Effector memory CD4-positive, alpha-beta T cell (primary cell): ENCODE measurements at regions not wholly inside any gene's neighbourhood (a gene's known extent, or its start where the extent isn't known, plus 50 kb on each side); places are given as distances from the start of the nearest gene placed in this dataset.

Experiments used
- DNase-seq, 3 donors: peaks; one replicate each; pipeline ENCODE4 v3.0.0-alpha.2; 2020
- H3K27ac ChIP-seq: 2 replicates; pipeline ENCODE4 v1.7.0; 2013; ENCODE audit warnings: mild to moderate bottlenecking, low read length, moderate library complexity; ENCODE audit not compliant: insufficient read depth, poor library complexity, severe bottlenecking
- H3K27me3 ChIP-seq: replicated peaks from 2 replicates; pipeline ENCODE4 v1.7.0; 2013; ENCODE audit warnings: mild to moderate bottlenecking, low read length; ENCODE audit not compliant: insufficient read depth, control insufficient read depth, poor library complexity, severe bottlenecking
- H3K36me3 ChIP-seq: 2 replicates; pipeline ENCODE4 v1.7.0; 2013; ENCODE audit warnings: mild to moderate bottlenecking, low read length, moderate library complexity; ENCODE audit not compliant: control insufficient read depth, insufficient read depth
- H3K4me1 ChIP-seq: 2 replicates; pipeline ENCODE4 v1.7.0; 2013; ENCODE audit warnings: low read length, mild to moderate bottlenecking; ENCODE audit not compliant: control insufficient read depth, insufficient read depth, poor library complexity, severe bottlenecking
- H3K4me3 ChIP-seq: 2 replicates; pipeline ENCODE4 v1.7.0; 2013; ENCODE audit warnings: low read length, low read depth, mild to moderate bottlenecking; ENCODE audit not compliant: insufficient read depth, poor library complexity, severe bottlenecking
- H3K9me3 ChIP-seq: 2 replicates; pipeline ENCODE4 v1.7.0; 2013; ENCODE audit warnings: mild to moderate bottlenecking, low read length, moderate library complexity; ENCODE audit not compliant: control insufficient read depth

GRCh38 chr11:27266125-27266524 lies 96.9 kb downstream of the CCDC34 start:
- Histone ChIP-seq H3K27ac (no peak overlapping the region), H3K27me3 (no peaks in the 10 kb centered on the region), H3K36me3 (no peaks in the 10 kb centered on the region), H3K4me1 (no peaks in the 10 kb centered on the region), H3K9me3 (no peaks in the 10 kb centered on the region), H3K4me3 (no peak overlapping the region)
- DNase-seq, result no peak

- no peak overlapping the region for H3K27ac ChIP-seq
- H3K4me3 ChIP-seq, result no peak overlapping the region
- H3K9me3 ChIP-seq, result no peaks in the 10 kb centered on the region
- H3K4me1 ChIP-seq, result no peaks in the 10 kb centered on the region
- DNase-seq, result no peak
- no peaks in the 10 kb centered on the region for H3K36me3 ChIP-seq
- H3K27me3 ChIP-seq, result no peaks in the 10 kb centered on the region
Observed at GRCh38 chr11:27263986-27264385, 99.0 kb downstream of the CCDC34 start.

- Histone ChIP-seq H3K36me3 (no peaks in the 10 kb centered on the region), H3K9me3 (no peaks in the 10 kb centered on the region), H3K27ac (no peak overlapping the region), H3K4me3 (no peak overlapping the region), H3K4me1 (no peaks in the 10 kb centered on the region), H3K27me3 (no peaks in the 10 kb centered on the region)
- no peak for DNase-seq
Observed at GRCh38 chr11:27263046-27263445, 100.0 kb downstream of the CCDC34 start.

- H3K4me1 ChIP-seq, result no peaks in the 10 kb centered on the region
- no peaks in the 10 kb centered on the region for H3K27me3 ChIP-seq
- H3K4me3 ChIP-seq, result no peak overlapping the region
- H3K27ac ChIP-seq, result no peak overlapping the region
- H3K36me3 ChIP-seq, result no peaks in the 10 kb centered on the region
- no peaks in the 10 kb centered on the region for H3K9me3 ChIP-seq
- DNase-seq, result no peak
Observed at GRCh38 chr11:27255447-27255828, 107.6 kb downstream of the CCDC34 start.

- H3K36me3 ChIP-seq, result no peaks in the 10 kb centered on the region
- no peak overlapping the region for H3K4me3 ChIP-seq
- H3K27me3 ChIP-seq, result no peaks in the 10 kb centered on the region
- H3K27ac ChIP-seq, result no peak overlapping the region
- H3K4me1 ChIP-seq, result no peaks in the 10 kb centered on the region
- H3K9me3 ChIP-seq, result no peaks in the 10 kb centered on the region
- no peak for DNase-seq
Observed at GRCh38 chr11:27254744-27255446, 108.1 kb downstream of the CCDC34 start.

- no peak overlapping the region for H3K27ac ChIP-seq
- no peaks in the 10 kb centered on the region for H3K4me1 ChIP-seq
- no peaks in the 10 kb centered on the region for H3K27me3 ChIP-seq
- DNase-seq, result no peak
- no peaks in the 10 kb centered on the region for H3K9me3 ChIP-seq
- H3K36me3 ChIP-seq, result no peaks in the 10 kb centered on the region
- no peak overlapping the region for H3K4me3 ChIP-seq
Observed at GRCh38 chr11:27253224-27253623, 109.8 kb downstream of the CCDC34 start.

GRCh38 chr11:27250867-27251665 lies 111.9 kb downstream of the CCDC34 start:
- DNase-seq, result no peak
- H3K9me3 ChIP-seq, result no peaks in the 10 kb centered on the region

GRCh38 chr11:27248576-27249509 lies 114.2 kb downstream of the CCDC34 start:
- H3K27ac ChIP-seq, result no peak overlapping the region
- no peak for DNase-seq
- no peaks in the 10 kb centered on the region for H3K27me3 ChIP-seq
- no peaks in the 10 kb centered on the region for H3K4me1 ChIP-seq
- H3K36me3 ChIP-seq, result no peaks in the 10 kb centered on the region
- no peaks in the 10 kb centered on the region for H3K9me3 ChIP-seq
- no peak overlapping the region for H3K4me3 ChIP-seq

More at GRCh38 chr11:27250867-27251665, 111.9 kb downstream of the CCDC34 start:
- Histone ChIP-seq H3K4me1 (no peaks in the 10 kb centered on the region), H3K4me3 (no peak overlapping the region), H3K27ac (no peak overlapping the region), H3K36me3 (no peaks in the 10 kb centered on the region), H3K27me3 (no peaks in the 10 kb centered on the region)

GRCh38 chr11:27247660-27248059 lies 115.4 kb downstream of the CCDC34 start:
- Histone ChIP-seq H3K27ac (no peak overlapping the region), H3K27me3 (no peaks in the 10 kb centered on the region), H3K4me3 (no peak overlapping the region), H3K36me3 (no peaks in the 10 kb centered on the region), H3K4me1 (no peaks in the 10 kb centered on the region), H3K9me3 (no peaks in the 10 kb centered on the region)
- no peak for DNase-seq
